ENCODE measurements at regions not wholly inside any gene's neighbourhood (a gene's known extent, or its start where the extent isn't known, plus 50 kb on each side); places are given as distances from the start of the nearest gene placed in this dataset.

DNA sequence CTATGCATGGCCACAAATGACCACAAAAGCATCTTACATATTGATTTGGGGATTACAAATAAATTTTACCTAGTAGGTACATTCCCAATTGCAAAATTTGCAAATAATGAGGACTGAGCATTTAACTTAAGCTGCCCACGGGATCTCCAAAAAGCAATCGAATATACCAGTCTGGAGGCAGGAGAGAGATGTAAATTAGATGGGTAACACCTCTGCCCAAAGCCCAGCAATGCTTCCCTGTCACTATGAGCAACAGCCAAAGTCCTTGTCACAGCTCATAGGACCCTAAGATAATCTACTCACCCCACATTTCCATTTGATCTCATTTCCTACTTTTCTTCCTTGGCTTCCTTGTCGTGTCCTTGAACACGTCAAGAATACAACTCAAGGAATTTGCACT is 172.2 kb downstream of the SUCLG1 start:
- H3K27me3 ChIP-seq (ENCODE audit: control insufficient read depth, insufficient read depth, low read length): no peaks in the 10 kb centered on the region
- no peak overlapping the region for H3K9ac ChIP-seq (ENCODE audit: low read depth, low read length)
- no peak overlapping the region for H3K4me3 ChIP-seq (ENCODE audit: low read depth, low read length)
- H3K9me3 ChIP-seq (ENCODE audit: control insufficient read depth, insufficient read depth, low read length): no peaks in the 10 kb centered on the region
- H3K4me1 ChIP-seq (ENCODE audit: control insufficient read depth, insufficient read depth, low read length): no peaks in the 10 kb centered on the region
- no peaks in the 10 kb centered on the region for H3K36me3 ChIP-seq (ENCODE audit: control insufficient read depth, insufficient read depth, low read length)

DNA sequence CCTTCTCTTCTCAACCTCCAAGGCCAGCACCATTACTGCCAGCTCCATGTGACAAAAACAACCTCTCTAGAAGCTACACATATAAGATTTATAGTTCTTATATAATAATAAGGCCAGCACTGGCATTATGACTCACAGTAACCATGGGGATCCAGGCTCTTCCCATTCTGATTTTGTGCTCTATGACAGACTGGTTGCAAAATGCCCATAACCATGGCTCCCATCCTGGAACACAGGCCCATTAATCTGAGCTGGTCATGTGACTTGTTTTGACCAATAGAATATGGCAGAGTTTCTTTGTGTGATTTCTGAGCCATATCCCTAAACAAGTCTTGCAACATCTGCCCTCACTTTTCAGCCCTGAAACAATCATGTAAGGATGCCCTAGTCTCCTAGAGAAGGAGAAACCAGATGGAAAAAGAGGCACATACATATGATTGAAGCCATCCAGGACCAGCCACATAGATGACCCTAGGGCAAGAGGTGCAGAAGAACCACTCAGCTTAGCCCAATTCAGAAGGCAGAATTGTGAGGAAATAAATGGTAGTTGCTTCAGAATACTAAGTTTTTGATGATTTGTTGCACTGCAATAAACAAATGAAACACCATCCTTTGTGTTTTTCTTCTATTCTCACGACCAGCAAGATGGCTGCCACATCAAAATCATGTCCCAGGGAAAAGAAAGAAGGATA is 173.9 kb downstream of the SUCLG1 start:
- H3K36me3 ChIP-seq (ENCODE audit: control insufficient read depth, insufficient read depth, low read length): no peaks in the 10 kb centered on the region
- H3K4me1 ChIP-seq (ENCODE audit: control insufficient read depth, insufficient read depth, low read length): no peaks in the 10 kb centered on the region
- no peaks in the 10 kb centered on the region for H3K27me3 ChIP-seq (ENCODE audit: control insufficient read depth, insufficient read depth, low read length)
- no peak overlapping the region for H3K9ac ChIP-seq (ENCODE audit: low read depth, low read length)
- H3K4me3 ChIP-seq (ENCODE audit: low read depth, low read length): no peak overlapping the region
- H3K9me3 ChIP-seq (ENCODE audit: control insufficient read depth, insufficient read depth, low read length): no peaks in the 10 kb centered on the region

DNA sequence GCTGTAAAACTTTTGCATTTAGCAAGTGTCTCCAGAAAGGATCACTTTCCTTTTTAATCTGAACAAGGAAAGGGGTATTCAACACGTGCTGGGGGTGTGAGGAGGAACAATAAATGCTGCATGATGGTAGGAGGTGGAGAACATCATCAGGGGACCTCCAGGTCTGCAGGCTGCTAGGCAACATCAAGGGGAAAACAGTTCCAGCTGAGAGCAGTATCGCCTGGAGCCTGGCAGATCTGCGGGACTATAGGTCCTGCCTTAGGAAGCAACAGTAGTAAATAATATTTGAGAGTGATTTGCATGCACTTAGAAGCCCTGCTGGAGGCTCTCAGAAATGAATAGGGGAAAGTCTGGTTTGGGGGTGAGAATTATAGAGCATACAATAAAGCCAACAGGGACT is 175.6 kb downstream of the SUCLG1 start:
- Histone ChIP-seq H3K9ac (ENCODE audit: low read depth, low read length) (no peak overlapping the region), H3K27me3 (ENCODE audit: control insufficient read depth, insufficient read depth, low read length) (no peaks in the 10 kb centered on the region), H3K36me3 (ENCODE audit: control insufficient read depth, insufficient read depth, low read length) (no peaks in the 10 kb centered on the region), H3K9me3 (ENCODE audit: control insufficient read depth, insufficient read depth, low read length) (no peaks in the 10 kb centered on the region), H3K4me3 (ENCODE audit: low read depth, low read length) (no peak overlapping the region), H3K4me1 (ENCODE audit: control insufficient read depth, insufficient read depth, low read length) (no peaks in the 10 kb centered on the region)

DNA sequence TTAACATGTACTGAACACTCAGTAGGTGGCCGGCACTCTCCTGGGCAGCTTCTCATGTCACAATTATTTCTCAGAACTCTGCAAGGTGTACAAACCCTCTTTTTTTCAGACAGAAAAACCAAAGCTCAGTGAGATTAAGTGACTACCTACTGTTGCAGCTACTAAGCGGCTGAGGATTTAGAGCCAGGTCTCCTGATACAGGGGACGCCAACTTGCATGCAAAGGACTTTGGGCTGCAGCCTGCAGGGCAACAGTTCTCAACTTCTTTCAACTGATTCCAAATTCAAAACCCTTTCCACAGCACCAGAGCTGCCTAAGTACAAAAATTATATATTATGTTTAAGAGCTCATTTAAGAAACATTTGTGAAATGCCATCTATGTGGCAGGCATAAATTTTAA is 177.6 kb downstream of the SUCLG1 start:
- Histone ChIP-seq H3K4me1 (ENCODE audit: control insufficient read depth, insufficient read depth, low read length) (no peaks in the 10 kb centered on the region), H3K27me3 (ENCODE audit: control insufficient read depth, insufficient read depth, low read length) (no peaks in the 10 kb centered on the region), H3K9me3 (ENCODE audit: control insufficient read depth, insufficient read depth, low read length) (no peaks in the 10 kb centered on the region), H3K4me3 (ENCODE audit: low read depth, low read length) (no peak overlapping the region), H3K9ac (ENCODE audit: low read depth, low read length) (no peak overlapping the region), H3K36me3 (ENCODE audit: control insufficient read depth, insufficient read depth, low read length) (no peaks in the 10 kb centered on the region)

DNA sequence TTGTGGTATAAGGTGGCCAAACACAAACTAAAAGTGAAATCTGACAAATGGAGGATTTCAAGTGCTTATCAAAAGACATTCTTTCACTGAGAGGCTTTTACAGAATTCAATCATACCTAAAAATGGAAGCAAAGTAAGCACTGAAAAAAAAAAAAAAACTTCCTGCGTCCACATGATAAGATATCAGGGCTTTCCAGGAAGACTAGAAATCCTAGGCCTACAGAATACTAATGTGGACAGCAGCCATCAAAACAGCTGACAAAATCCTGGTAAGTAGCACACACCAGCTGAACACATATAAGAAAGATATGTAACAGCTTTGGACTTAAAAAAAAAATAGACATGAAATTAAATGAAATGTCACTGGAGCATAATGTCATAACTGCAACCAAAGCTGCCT is 178.2 kb downstream of the SUCLG1 start:
- no peaks in the 10 kb centered on the region for H3K9me3 ChIP-seq (ENCODE audit: control insufficient read depth, insufficient read depth, low read length)
- H3K36me3 ChIP-seq (ENCODE audit: control insufficient read depth, insufficient read depth, low read length): no peaks in the 10 kb centered on the region
- no peaks in the 10 kb centered on the region for H3K4me1 ChIP-seq (ENCODE audit: control insufficient read depth, insufficient read depth, low read length)
- no peak overlapping the region for H3K9ac ChIP-seq (ENCODE audit: low read depth, low read length)
- no peaks in the 10 kb centered on the region for H3K27me3 ChIP-seq (ENCODE audit: control insufficient read depth, insufficient read depth, low read length)
- H3K4me3 ChIP-seq (ENCODE audit: low read depth, low read length): no peak overlapping the region

DNA sequence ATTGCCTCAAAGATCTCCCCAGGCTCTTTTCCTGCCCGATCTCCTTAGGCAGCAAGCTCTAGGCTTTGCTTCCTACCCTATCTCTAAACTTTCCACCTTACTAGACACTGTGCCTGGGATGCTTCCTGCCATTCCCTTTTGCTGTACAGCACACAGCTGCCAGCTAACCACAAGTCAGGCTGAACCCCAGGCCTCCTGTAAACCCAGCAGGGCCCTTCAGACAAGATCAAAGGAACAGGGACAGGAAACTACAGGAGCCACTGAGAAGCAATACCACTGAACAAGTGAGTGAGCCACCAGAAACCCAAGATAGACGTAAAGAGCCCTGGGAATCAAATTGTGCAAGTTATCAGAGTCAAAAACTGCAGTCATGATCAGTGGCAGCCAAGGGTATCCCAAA is 180.7 kb downstream of the SUCLG1 start:
- Histone ChIP-seq H3K36me3 (ENCODE audit: control insufficient read depth, insufficient read depth, low read length) (no peaks in the 10 kb centered on the region), H3K9me3 (ENCODE audit: control insufficient read depth, insufficient read depth, low read length) (no peaks in the 10 kb centered on the region), H3K4me1 (ENCODE audit: control insufficient read depth, insufficient read depth, low read length) (no peaks in the 10 kb centered on the region), H3K27me3 (ENCODE audit: control insufficient read depth, insufficient read depth, low read length) (no peaks in the 10 kb centered on the region), H3K9ac (ENCODE audit: low read depth, low read length) (no peak overlapping the region), H3K4me3 (ENCODE audit: low read depth, low read length) (no peak overlapping the region)

DNA sequence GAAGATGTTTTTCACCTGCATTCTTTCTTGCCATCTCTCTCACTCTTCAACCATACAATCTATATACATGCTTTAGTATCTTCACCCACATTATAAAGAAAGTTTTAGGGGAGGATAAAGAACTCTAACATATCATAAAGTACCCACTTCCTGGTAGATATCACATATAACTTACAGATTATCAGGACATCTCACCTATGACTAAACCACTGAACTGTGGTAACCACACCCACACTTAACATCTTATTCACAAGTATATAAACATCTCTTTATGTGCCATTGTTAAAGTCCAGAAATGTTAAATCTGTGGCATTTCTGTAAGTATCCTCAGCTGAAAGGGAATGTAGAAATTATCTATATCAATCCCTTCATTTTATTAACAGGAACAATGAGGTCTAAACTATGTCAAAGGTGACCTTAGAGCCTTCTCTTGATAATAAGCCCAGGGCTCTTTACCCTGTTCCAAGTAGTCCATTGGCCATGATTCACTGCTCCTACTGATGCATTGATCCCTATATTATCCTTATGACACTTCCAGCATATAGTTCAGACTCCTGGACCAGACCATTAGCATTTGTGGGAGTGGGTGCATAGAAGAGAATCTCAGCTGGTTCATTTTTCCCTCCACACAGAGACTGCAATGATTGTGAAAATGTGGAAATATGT is 182.4 kb downstream of the SUCLG1 start:
- H3K27me3 ChIP-seq (ENCODE audit: control insufficient read depth, insufficient read depth, low read length): no peaks in the 10 kb centered on the region

DNA sequence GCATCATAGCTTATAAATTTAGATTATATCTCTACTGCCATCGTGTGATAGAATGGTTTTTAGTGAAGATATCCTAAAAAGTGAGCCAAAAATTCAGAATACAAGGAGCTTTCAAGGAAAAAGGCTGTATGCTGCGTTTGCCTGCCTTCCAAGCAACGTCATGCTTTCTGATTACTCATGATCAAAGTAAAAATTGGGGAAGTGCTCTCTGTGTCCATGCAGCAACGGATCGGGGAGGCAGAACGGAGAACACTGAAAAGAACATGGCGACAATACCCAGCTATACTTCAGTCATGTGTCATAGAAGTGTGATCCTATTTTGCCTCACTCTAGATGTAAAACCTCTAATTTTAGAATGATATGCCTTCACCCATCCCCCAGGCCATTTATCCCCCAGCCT is 185.7 kb downstream of the SUCLG1 start:
- H3K4me1 ChIP-seq (ENCODE audit: control insufficient read depth, insufficient read depth, low read length): no peaks in the 10 kb centered on the region
- no peak overlapping the region for H3K9ac ChIP-seq (ENCODE audit: low read depth, low read length)
- H3K4me3 ChIP-seq (ENCODE audit: low read depth, low read length): no peak overlapping the region
- H3K27me3 ChIP-seq (ENCODE audit: control insufficient read depth, insufficient read depth, low read length): no peaks in the 10 kb centered on the region
- H3K36me3 ChIP-seq (ENCODE audit: control insufficient read depth, insufficient read depth, low read length): no peaks in the 10 kb centered on the region
- H3K9me3 ChIP-seq (ENCODE audit: control insufficient read depth, insufficient read depth, low read length): no peaks in the 10 kb centered on the region

More for the DNA sequence above, 182.4 kb downstream of the SUCLG1 start:
- Histone ChIP-seq H3K4me3 (ENCODE audit: low read depth, low read length) (no peak overlapping the region), H3K36me3 (ENCODE audit: control insufficient read depth, insufficient read depth, low read length) (no peaks in the 10 kb centered on the region), H3K9me3 (ENCODE audit: control insufficient read depth, insufficient read depth, low read length) (no peaks in the 10 kb centered on the region), H3K4me1 (ENCODE audit: control insufficient read depth, insufficient read depth, low read length) (no peaks in the 10 kb centered on the region), H3K9ac (ENCODE audit: low read depth, low read length) (no peak overlapping the region)

DNA sequence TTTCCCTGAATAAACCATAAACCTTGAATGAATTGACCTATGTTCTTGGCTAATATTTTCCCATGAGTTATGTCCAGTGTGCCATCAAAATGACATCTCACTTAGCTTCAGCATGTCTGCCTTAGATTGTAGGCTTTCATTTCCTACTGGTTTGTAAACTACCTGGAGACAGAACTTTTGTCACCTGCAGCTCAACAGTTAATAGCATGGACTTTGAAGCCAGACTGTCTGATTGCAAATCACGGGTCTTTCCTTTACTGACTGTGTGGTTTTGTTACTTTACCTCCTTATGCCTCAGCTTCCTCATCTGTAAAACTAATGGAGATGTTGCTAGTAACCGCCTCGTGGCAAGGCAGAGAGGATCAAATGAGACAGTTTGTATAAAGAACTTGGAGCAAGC is 187.1 kb downstream of the SUCLG1 start:
- no peaks in the 10 kb centered on the region for H3K4me1 ChIP-seq (ENCODE audit: control insufficient read depth, insufficient read depth, low read length)
- H3K4me3 ChIP-seq (ENCODE audit: low read depth, low read length): no peak overlapping the region
- no peaks in the 10 kb centered on the region for H3K9me3 ChIP-seq (ENCODE audit: control insufficient read depth, insufficient read depth, low read length)
- no peaks in the 10 kb centered on the region for H3K27me3 ChIP-seq (ENCODE audit: control insufficient read depth, insufficient read depth, low read length)
- no peak overlapping the region for H3K9ac ChIP-seq (ENCODE audit: low read depth, low read length)
- H3K36me3 ChIP-seq (ENCODE audit: control insufficient read depth, insufficient read depth, low read length): no peaks in the 10 kb centered on the region

DNA sequence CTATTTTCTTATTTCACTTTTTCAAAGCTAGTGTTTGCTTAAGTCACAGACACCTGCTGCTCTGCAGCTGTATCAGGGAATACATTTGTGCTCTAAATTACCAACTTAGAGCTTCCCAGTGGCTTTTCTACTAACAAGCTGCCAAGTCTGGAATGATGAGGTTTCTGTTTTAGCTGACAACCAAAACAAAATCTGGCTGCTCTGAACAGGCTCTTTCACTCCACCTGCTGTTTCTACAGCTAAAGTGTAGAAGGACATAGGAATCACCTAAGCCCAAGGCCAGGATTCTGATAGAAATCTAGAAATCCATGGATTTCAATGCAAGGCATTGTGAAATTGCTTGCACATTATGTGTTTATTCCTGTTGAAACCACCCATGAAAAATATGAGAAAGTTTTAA is 201.2 kb downstream of the SUCLG1 start:
- Histone ChIP-seq H3K4me3 (ENCODE audit: low read depth, low read length) (no peak overlapping the region), H3K27me3 (ENCODE audit: control insufficient read depth, insufficient read depth, low read length) (no peaks in the 10 kb centered on the region), H3K9me3 (ENCODE audit: control insufficient read depth, insufficient read depth, low read length) (peaks cover under 1% of the 10 kb centered on the region), H3K36me3 (ENCODE audit: control insufficient read depth, insufficient read depth, low read length) (no peaks in the 10 kb centered on the region), H3K4me1 (ENCODE audit: control insufficient read depth, insufficient read depth, low read length) (no peaks in the 10 kb centered on the region), H3K9ac (ENCODE audit: low read depth, low read length) (no peak overlapping the region)

DNA sequence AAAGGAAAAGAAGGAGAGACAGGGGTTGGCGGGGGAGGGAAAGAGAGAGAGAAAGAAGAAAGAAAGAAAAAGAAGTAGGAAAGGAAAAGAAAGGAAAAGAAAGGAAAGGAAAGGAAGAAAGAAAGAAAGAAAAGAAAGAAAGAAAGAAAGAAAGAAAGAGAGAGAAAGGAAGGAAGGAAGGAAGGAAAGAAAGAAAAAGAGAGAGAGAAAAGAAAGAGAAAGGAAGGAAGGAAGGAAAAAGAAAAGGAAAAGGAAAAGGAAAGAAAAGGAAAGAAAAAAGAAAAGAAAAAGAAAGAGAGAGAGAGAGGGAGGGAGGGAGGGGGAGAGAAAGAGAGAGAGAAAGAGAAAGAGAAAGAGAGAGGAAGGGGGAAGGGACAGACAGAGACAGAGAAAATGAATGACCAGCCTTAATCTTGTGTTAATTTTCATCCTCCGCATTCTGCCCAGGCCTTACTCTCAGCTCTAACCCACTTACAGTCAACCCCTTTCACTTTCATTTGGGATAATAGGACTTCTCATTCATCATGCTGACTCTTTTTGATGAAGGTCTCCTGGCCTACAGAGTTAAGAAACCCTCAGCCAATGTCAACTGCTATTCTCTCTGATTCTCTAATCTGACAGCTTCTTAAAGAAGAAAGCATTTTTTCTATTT is 207.3 kb downstream of the SUCLG1 start:
- no peak overlapping the region for H3K4me3 ChIP-seq (ENCODE audit: low read depth, low read length)
- H3K27me3 ChIP-seq (ENCODE audit: control insufficient read depth, insufficient read depth, low read length): no peaks in the 10 kb centered on the region
- H3K9ac ChIP-seq (ENCODE audit: low read depth, low read length): no peak overlapping the region
- H3K36me3 ChIP-seq (ENCODE audit: control insufficient read depth, insufficient read depth, low read length): no peaks in the 10 kb centered on the region
- H3K4me1 ChIP-seq (ENCODE audit: control insufficient read depth, insufficient read depth, low read length): no peaks in the 10 kb centered on the region
- H3K9me3 ChIP-seq (ENCODE audit: control insufficient read depth, insufficient read depth, low read length): no peaks in the 10 kb centered on the region

DNA sequence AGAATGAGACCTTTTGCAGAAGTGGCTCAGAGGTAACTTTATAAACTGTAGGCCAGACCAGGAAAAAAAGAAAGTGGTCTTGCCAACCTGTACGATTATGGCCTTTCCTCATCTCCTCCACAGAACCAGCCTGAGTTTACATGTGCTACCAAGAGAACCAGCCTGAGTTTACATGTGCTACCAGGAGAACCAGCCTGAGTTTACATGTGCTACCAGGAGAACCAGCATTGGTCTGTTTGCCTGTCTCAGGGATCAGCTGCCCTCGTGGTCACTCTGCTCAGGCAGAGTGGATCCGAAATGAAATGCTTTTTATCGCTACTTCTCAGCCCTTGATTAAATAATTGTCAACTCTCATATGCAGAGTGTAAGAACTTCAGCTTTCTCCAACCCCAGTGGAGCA is 209.9 kb downstream of the SUCLG1 start:
- Histone ChIP-seq H3K36me3 (ENCODE audit: control insufficient read depth, insufficient read depth, low read length) (no peaks in the 10 kb centered on the region), H3K9ac (ENCODE audit: low read depth, low read length) (no peak overlapping the region), H3K4me1 (ENCODE audit: control insufficient read depth, insufficient read depth, low read length) (no peaks in the 10 kb centered on the region), H3K4me3 (ENCODE audit: low read depth, low read length) (no peak overlapping the region), H3K9me3 (ENCODE audit: control insufficient read depth, insufficient read depth, low read length) (no peaks in the 10 kb centered on the region), H3K27me3 (ENCODE audit: control insufficient read depth, insufficient read depth, low read length) (no peaks in the 10 kb centered on the region)
